WTC11 (cell line): ENCODE measurements at regions not wholly inside any gene's neighbourhood (a gene's known extent, or its start where the extent isn't known, plus 50 kb on each side); places are given as distances from the start of the nearest gene placed in this dataset.

ENCODE experiments used
- GABPB1 ChIP-seq: sonication (generic); formaldehyde crosslinking; IDR thresholded peaks from 2 replicates; pipeline ENCODE4 v1.8.1; 2023; ENCODE audit warnings: mild to moderate bottlenecking, missing genetic modification reagents
- JUN ChIP-seq: sonication (generic); formaldehyde crosslinking; IDR thresholded peaks from 2 replicates; pipeline ENCODE4 v1.8.0; 2023; ENCODE audit warnings: mild to moderate bottlenecking, missing genetic modification reagents
- NR2C2 ChIP-seq: sonication (generic); formaldehyde crosslinking; IDR thresholded peaks from 2 replicates; pipeline ENCODE4 v1.8.0; 2022; ENCODE audit warnings: mild to moderate bottlenecking, missing genetic modification reagents
- SMAD3 ChIP-seq: sonication (generic); formaldehyde crosslinking; IDR thresholded peaks from 2 replicates; pipeline ENCODE4 v1.8.0; 2022; ENCODE audit warnings: missing genetic modification reagents, mild to moderate bottlenecking, borderline replicate concordance
- TF ChIP-seq, protein P1 (sequence below): fragments of 200-600 bp; IDR thresholded peaks from 2 replicates; pipeline ENCODE4 v1.8.0; 2022; ENCODE audit warnings: antibody characterized with exemption
- TF ChIP-seq, protein P2 (sequence below): sonication (generic); formaldehyde crosslinking; IDR thresholded peaks from 2 replicates; pipeline ENCODE4 v1.8.1; 2022; ENCODE audit warnings: low read depth, mild to moderate bottlenecking, moderate library complexity, missing genetic modification reagents, borderline replicate concordance
- TF ChIP-seq, protein P3 (sequence below): sonication (generic); formaldehyde crosslinking; IDR thresholded peaks from 2 replicates; pipeline ENCODE4 v1.8.1; 2023; ENCODE audit warnings: mild to moderate bottlenecking, moderate library complexity, missing genetic modification reagents

DNA sequence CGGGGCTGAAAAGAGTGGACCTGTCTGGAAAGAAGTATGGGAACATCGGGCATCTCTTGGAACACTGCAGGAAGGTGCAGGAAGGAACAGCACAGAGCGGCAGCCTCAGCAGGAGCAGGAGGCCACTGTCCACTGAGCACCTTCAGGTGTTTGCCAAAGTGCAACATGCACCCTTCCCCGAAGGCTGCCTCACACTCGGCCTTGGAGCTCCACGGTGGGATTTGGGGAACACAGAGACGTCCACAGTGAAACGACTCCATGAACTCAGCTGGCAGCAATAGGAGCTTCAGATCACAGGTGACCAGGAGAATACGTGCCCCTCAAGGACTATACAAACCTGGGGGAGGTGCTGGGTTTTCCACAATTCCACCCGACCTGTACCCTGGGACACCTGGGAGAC is 140.3 kb upstream of the RET start:
- TF ChIP-seq, protein P1, sequence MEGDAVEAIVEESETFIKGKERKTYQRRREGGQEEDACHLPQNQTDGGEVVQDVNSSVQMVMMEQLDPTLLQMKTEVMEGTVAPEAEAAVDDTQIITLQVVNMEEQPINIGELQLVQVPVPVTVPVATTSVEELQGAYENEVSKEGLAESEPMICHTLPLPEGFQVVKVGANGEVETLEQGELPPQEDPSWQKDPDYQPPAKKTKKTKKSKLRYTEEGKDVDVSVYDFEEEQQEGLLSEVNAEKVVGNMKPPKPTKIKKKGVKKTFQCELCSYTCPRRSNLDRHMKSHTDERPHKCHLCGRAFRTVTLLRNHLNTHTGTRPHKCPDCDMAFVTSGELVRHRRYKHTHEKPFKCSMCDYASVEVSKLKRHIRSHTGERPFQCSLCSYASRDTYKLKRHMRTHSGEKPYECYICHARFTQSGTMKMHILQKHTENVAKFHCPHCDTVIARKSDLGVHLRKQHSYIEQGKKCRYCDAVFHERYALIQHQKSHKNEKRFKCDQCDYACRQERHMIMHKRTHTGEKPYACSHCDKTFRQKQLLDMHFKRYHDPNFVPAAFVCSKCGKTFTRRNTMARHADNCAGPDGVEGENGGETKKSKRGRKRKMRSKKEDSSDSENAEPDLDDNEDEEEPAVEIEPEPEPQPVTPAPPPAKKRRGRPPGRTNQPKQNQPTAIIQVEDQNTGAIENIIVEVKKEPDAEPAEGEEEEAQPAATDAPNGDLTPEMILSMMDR = no peak
- no peak for TF ChIP-seq JUN (CRISPR knock-in tag)
- TF ChIP-seq, protein P2, sequence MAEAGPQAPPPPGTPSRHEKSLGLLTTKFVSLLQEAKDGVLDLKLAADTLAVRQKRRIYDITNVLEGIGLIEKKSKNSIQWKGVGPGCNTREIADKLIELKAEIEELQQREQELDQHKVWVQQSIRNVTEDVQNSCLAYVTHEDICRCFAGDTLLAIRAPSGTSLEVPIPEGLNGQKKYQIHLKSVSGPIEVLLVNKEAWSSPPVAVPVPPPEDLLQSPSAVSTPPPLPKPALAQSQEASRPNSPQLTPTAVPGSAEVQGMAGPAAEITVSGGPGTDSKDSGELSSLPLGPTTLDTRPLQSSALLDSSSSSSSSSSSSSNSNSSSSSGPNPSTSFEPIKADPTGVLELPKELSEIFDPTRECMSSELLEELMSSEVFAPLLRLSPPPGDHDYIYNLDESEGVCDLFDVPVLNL = no peak
- no peak for TF ChIP-seq SMAD3 (CRISPR knock-in tag)
- TF ChIP-seq NR2C2 (CRISPR knock-in tag) = no peak
- TF ChIP-seq, protein P3, sequence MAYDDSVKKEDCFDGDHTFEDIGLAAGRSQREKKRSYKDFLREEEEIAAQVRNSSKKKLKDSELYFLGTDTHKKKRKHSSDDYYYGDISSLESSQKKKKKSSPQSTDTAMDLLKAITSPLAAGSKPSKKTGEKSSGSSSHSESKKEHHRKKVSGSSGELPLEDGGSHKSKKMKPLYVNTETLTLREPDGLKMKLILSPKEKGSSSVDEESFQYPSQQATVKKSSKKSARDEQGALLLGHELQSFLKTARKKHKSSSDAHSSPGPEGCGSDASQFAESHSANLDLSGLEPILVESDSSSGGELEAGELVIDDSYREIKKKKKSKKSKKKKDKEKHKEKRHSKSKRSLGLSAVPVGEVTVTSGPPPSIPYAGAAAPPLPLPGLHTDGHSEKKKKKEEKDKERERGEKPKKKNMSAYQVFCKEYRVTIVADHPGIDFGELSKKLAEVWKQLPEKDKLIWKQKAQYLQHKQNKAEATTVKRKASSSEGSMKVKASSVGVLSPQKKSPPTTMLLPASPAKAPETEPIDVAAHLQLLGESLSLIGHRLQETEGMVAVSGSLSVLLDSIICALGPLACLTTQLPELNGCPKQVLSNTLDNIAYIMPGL (CRISPR knock-in tag) = no peak
- no peak for TF ChIP-seq GABPB1 (CRISPR knock-in tag)
